Daoy (cell line): ENCODE measurements at regions not wholly inside any gene's neighbourhood (a gene's known extent, or its start where the extent isn't known, plus 50 kb on each side); places are given as distances from the start of the nearest gene placed in this dataset.

Source experiments
- DNase-seq: peaks from one replicate; pipeline ENCODE4 v3.0.0-alpha.2; 2015; ENCODE audit warnings: low read depth

GRCh38 chr4:129167640-129168260, 71.8 kb downstream of the C4orf33 start:
- no peak for DNase-seq

GRCh38 chr4:129172181-129172580, 76.2 kb downstream of the C4orf33 start:
- DNase-seq: no peak

GRCh38 chr4:129176864-129177263, 80.9 kb downstream of the C4orf33 start:
- DNase-seq: no peak

GRCh38 chr4:129179276-129179675, 83.3 kb downstream of the C4orf33 start:
- no peak for DNase-seq

GRCh38 chr4:129189630-129190029, 93.7 kb downstream of the C4orf33 start:
- DNase-seq: no peak

- DNase-seq: no peak
Observed at GRCh38 chr4:129193357-129194100, 97.6 kb downstream of the C4orf33 start.

GRCh38 chr4:129208481-129208880, 112.5 kb downstream of the C4orf33 start:
- DNase-seq: no peak

GRCh38 chr4:129213692-129214091, 117.7 kb downstream of the C4orf33 start:
- DNase-seq: no peak

- DNase-seq: peak; percentile 3
Observed at GRCh38 chr4:129218360-129218759, 122.4 kb downstream of the C4orf33 start.

- DNase-seq: no peak
Observed at GRCh38 chr4:129218897-129219296, 122.9 kb downstream of the C4orf33 start.

GRCh38 chr4:129220254-129220653, 124.3 kb downstream of the C4orf33 start:
- DNase-seq: no peak

- DNase-seq: no peak
Observed at GRCh38 chr4:129223945-129224344, 128.0 kb downstream of the C4orf33 start.

- DNase-seq: no peak
Observed at GRCh38 chr4:129230846-129231245, 134.9 kb downstream of the C4orf33 start.

- no peak for DNase-seq
Observed at GRCh38 chr4:129231945-129232588, 136.1 kb downstream of the C4orf33 start.

GRCh38 chr4:129232589-129233337, 136.8 kb downstream of the C4orf33 start:
- no peak for DNase-seq

GRCh38 chr4:129233691-129234090, 137.7 kb downstream of the C4orf33 start:
- no peak for DNase-seq

GRCh38 chr4:129236351-129236750, 140.4 kb downstream of the C4orf33 start:
- no peak for DNase-seq

- DNase-seq: peak; percentile 9
Observed at GRCh38 chr4:129239088-129239487, 143.1 kb downstream of the C4orf33 start.

- DNase-seq: no peak
Observed at GRCh38 chr4:129240816-129241215, 144.9 kb downstream of the C4orf33 start.

- DNase-seq: no peak
Observed at GRCh38 chr4:129246145-129246544, 150.2 kb downstream of the C4orf33 start.

- no peak for DNase-seq
Observed at GRCh38 chr4:129246910-129247461, 151.0 kb downstream of the C4orf33 start.

GRCh38 chr4:129248621-129249020, 152.7 kb downstream of the C4orf33 start:
- DNase-seq: no peak
